Breast epithelium (tissue), 3 donors: ENCODE measurements at regions not wholly inside any gene's neighbourhood (a gene's known extent, or its start where the extent isn't known, plus 50 kb on each side); places are given as distances from the start of the nearest gene placed in this dataset.

Experiments used
- CTCF ChIP-seq, 3 donors: fragments of 450-650 bp; IDR thresholded peaks; one replicate each; pipeline ENCODE4 v1.5.1; 2016 to 2017; ENCODE audit warnings: antibody characterized with exemption in 3 of 3, mild to moderate bottlenecking in 3 of 3, moderate library complexity in 3 of 3
- POLR2A ChIP-seq: fragments of 450-650 bp; IDR thresholded peaks from one replicate; pipeline ENCODE4 v1.6.1; 2016; ENCODE audit warnings: antibody characterized with exemption, mild to moderate bottlenecking, moderate library complexity

DNA sequence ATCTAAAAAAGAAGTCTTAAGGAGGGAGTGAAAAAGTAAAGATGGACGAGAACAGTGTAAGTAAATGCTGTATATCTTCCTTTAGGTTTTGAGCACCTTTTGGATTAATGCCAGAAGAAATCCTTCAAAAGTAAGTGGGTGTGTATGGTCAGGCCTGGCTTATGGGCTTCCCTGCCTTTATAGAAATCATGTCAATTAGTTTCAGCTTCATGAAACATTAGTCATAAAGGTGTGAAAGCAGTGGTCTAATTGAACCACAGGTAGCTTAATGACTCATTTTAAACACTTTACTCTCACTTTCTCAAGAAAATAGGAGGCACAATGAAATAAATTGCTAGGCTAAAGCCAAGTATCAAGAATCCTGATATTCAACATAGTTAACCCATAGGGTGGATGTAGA is 467.4 kb upstream of the DPPA4 start:
- no peak for TF ChIP-seq CTCF (IDR thresholded peaks at IDR 0.05)
- no peak for TF ChIP-seq POLR2A
